ENCODE measurements at regions not wholly inside any gene's neighbourhood (a gene's known extent, or its start where the extent isn't known, plus 50 kb on each side); places are given as distances from the start of the nearest gene placed in this dataset.
"Not testable (repeated sequence)": the region's sequence is repeated elsewhere in the genome, so short reads cannot be mapped to it uniquely, and the experiment has no call there.

GRCh38 chr10:38209332-38209731 lies 115.2 kb downstream of the ZNF37A start:
- DNase-seq (ENCODE audit: low read depth, low spot score), result no peak
- Histone ChIP-seq H3K27me3 (ENCODE audit: insufficient read depth, insufficient read length) (no peaks in the 10 kb centered on the region), H3K9me3 (ENCODE audit: insufficient read depth, low read length) (no peaks in the 10 kb centered on the region), H3K4me1 (ENCODE audit: insufficient read depth, insufficient read length) (no peaks in the 10 kb centered on the region), H3K36me3 (ENCODE audit: insufficient read depth, insufficient read length, low read length) (no peaks in the 10 kb centered on the region), H3K9ac (ENCODE audit: insufficient read length, low read depth) (no peak overlapping the region), H3K4me3 (ENCODE audit: insufficient read length, low read depth) (no peak overlapping the region)
- TF ChIP-seq YY1 (IDR thresholded peaks at IDR 0.05; ENCODE audit: insufficient read depth, insufficient read length) (no peak), ZNF274 (IDR thresholded peaks at IDR 0.05; ENCODE audit: low read depth, low read length) (no peak), SUZ12 (IDR thresholded peaks at IDR 0.05; ENCODE audit: extremely low read depth, insufficient read depth, insufficient read length) (no peak)

GRCh38 chr10:38209748-38210147 lies 115.6 kb downstream of the ZNF37A start:
- not testable (repeated sequence) for H3K4me1 ChIP-seq (ENCODE audit: insufficient read depth, insufficient read length); H3K9ac ChIP-seq (ENCODE audit: insufficient read length, low read depth); H3K36me3 ChIP-seq (ENCODE audit: insufficient read depth, insufficient read length, low read length); H3K4me3 ChIP-seq (ENCODE audit: insufficient read length, low read depth); DNase-seq (ENCODE audit: low read depth, low spot score); H3K27me3 ChIP-seq (ENCODE audit: insufficient read depth, insufficient read length); H3K9me3 ChIP-seq (ENCODE audit: insufficient read depth, low read length)

- Histone ChIP-seq H3K4me1 (ENCODE audit: insufficient read depth, insufficient read length) (no peaks in the 10 kb centered on the region), H3K36me3 (ENCODE audit: insufficient read depth, insufficient read length, low read length) (no peaks in the 10 kb centered on the region), H3K9me3 (ENCODE audit: insufficient read depth, low read length) (peaks cover 9% of the 10 kb centered on the region; the same call in 1 of the 2 replicates), H3K27me3 (ENCODE audit: insufficient read depth, insufficient read length) (no peaks in the 10 kb centered on the region), H3K4me3 (ENCODE audit: insufficient read length, low read depth) (no peak overlapping the region), H3K9ac (ENCODE audit: insufficient read length, low read depth) (no peak overlapping the region)
- no peak for DNase-seq (ENCODE audit: low read depth, low spot score)
- no peak for TF ChIP-seq SUZ12 (IDR thresholded peaks at IDR 0.05; ENCODE audit: extremely low read depth, insufficient read depth, insufficient read length)
- no peak for TF ChIP-seq YY1 (IDR thresholded peaks at IDR 0.05; ENCODE audit: insufficient read depth, insufficient read length)
- TF ChIP-seq ZNF274 (IDR thresholded peaks at IDR 0.05; ENCODE audit: low read depth, low read length), result no peak
Observed at GRCh38 chr10:38212460-38212859, 118.3 kb downstream of the ZNF37A start.

- Histone ChIP-seq H3K9ac (ENCODE audit: insufficient read length, low read depth) (no peak overlapping the region), H3K4me3 (ENCODE audit: insufficient read length, low read depth) (no peak overlapping the region), H3K36me3 (ENCODE audit: insufficient read depth, insufficient read length, low read length) (no peaks in the 10 kb centered on the region), H3K4me1 (ENCODE audit: insufficient read depth, insufficient read length) (no peaks in the 10 kb centered on the region), H3K27me3 (ENCODE audit: insufficient read depth, insufficient read length) (no peaks in the 10 kb centered on the region), H3K9me3 (ENCODE audit: insufficient read depth, low read length) (no peaks in the 10 kb centered on the region)
- TF ChIP-seq SUZ12 (IDR thresholded peaks at IDR 0.05; ENCODE audit: extremely low read depth, insufficient read depth, insufficient read length) (no peak), YY1 (IDR thresholded peaks at IDR 0.05; ENCODE audit: insufficient read depth, insufficient read length) (no peak), ZNF274 (IDR thresholded peaks at IDR 0.05; ENCODE audit: low read depth, low read length) (no peak)
- DNase-seq (ENCODE audit: low read depth, low spot score), result no peak
Observed at GRCh38 chr10:38226385-38226784, 132.2 kb downstream of the ZNF37A start.

- H3K36me3 ChIP-seq (ENCODE audit: insufficient read depth, insufficient read length, low read length), result no peaks in the 10 kb centered on the region
- H3K9ac ChIP-seq (ENCODE audit: insufficient read length, low read depth), result no peak overlapping the region
- no peak overlapping the region for H3K4me3 ChIP-seq (ENCODE audit: insufficient read length, low read depth)
- H3K4me1 ChIP-seq (ENCODE audit: insufficient read depth, insufficient read length), result no peaks in the 10 kb centered on the region
- H3K9me3 ChIP-seq (ENCODE audit: insufficient read depth, low read length), result no peaks in the 10 kb centered on the region
- no peak for DNase-seq (ENCODE audit: low read depth, low spot score)
- TF ChIP-seq SUZ12 (IDR thresholded peaks at IDR 0.05; ENCODE audit: extremely low read depth, insufficient read depth, insufficient read length) (no peak), ZNF274 (IDR thresholded peaks at IDR 0.05; ENCODE audit: low read depth, low read length) (no peak), YY1 (IDR thresholded peaks at IDR 0.05; ENCODE audit: insufficient read depth, insufficient read length) (no peak)
- no peaks in the 10 kb centered on the region for H3K27me3 ChIP-seq (ENCODE audit: insufficient read depth, insufficient read length)
Observed at GRCh38 chr10:38228394-38228793, 134.3 kb downstream of the ZNF37A start.

- H3K9ac ChIP-seq (ENCODE audit: insufficient read length, low read depth); H3K4me1 ChIP-seq (ENCODE audit: insufficient read depth, insufficient read length); H3K27me3 ChIP-seq (ENCODE audit: insufficient read depth, insufficient read length); H3K4me3 ChIP-seq (ENCODE audit: insufficient read length, low read depth); DNase-seq (ENCODE audit: low read depth, low spot score); H3K9me3 ChIP-seq (ENCODE audit: insufficient read depth, low read length); H3K36me3 ChIP-seq (ENCODE audit: insufficient read depth, insufficient read length, low read length): not testable (repeated sequence)
Observed at GRCh38 chr10:38238479-38238878, 144.3 kb downstream of the ZNF37A start.

GRCh38 chr10:38242061-38242649 lies 148.0 kb downstream of the ZNF37A start:
- DNase-seq (ENCODE audit: low read depth, low spot score); H3K9me3 ChIP-seq (ENCODE audit: insufficient read depth, low read length); H3K27me3 ChIP-seq (ENCODE audit: insufficient read depth, insufficient read length); H3K4me1 ChIP-seq (ENCODE audit: insufficient read depth, insufficient read length); H3K36me3 ChIP-seq (ENCODE audit: insufficient read depth, insufficient read length, low read length); H3K4me3 ChIP-seq (ENCODE audit: insufficient read length, low read depth); H3K9ac ChIP-seq (ENCODE audit: insufficient read length, low read depth): not testable (repeated sequence)

- DNase-seq (ENCODE audit: low read depth, low spot score); H3K36me3 ChIP-seq (ENCODE audit: insufficient read depth, insufficient read length, low read length); H3K4me3 ChIP-seq (ENCODE audit: insufficient read length, low read depth); H3K9me3 ChIP-seq (ENCODE audit: insufficient read depth, low read length); H3K9ac ChIP-seq (ENCODE audit: insufficient read length, low read depth); H3K27me3 ChIP-seq (ENCODE audit: insufficient read depth, insufficient read length); H3K4me1 ChIP-seq (ENCODE audit: insufficient read depth, insufficient read length): not testable (repeated sequence)
Observed at GRCh38 chr10:38248113-38248512, 154.0 kb downstream of the ZNF37A start.

- H3K36me3 ChIP-seq (ENCODE audit: insufficient read depth, insufficient read length, low read length); H3K9ac ChIP-seq (ENCODE audit: insufficient read length, low read depth); DNase-seq (ENCODE audit: low read depth, low spot score); H3K4me3 ChIP-seq (ENCODE audit: insufficient read length, low read depth); H3K27me3 ChIP-seq (ENCODE audit: insufficient read depth, insufficient read length); H3K9me3 ChIP-seq (ENCODE audit: insufficient read depth, low read length); H3K4me1 ChIP-seq (ENCODE audit: insufficient read depth, insufficient read length): not testable (repeated sequence)
Observed at GRCh38 chr10:38252551-38252950, 158.4 kb downstream of the ZNF37A start.

GRCh38 chr10:38267555-38267954 lies 173.4 kb downstream of the ZNF37A start:
- H3K4me1 ChIP-seq (ENCODE audit: insufficient read depth, insufficient read length); H3K36me3 ChIP-seq (ENCODE audit: insufficient read depth, insufficient read length, low read length); H3K4me3 ChIP-seq (ENCODE audit: insufficient read length, low read depth); H3K9me3 ChIP-seq (ENCODE audit: insufficient read depth, low read length); H3K27me3 ChIP-seq (ENCODE audit: insufficient read depth, insufficient read length); DNase-seq (ENCODE audit: low read depth, low spot score); H3K9ac ChIP-seq (ENCODE audit: insufficient read length, low read depth): not testable (repeated sequence)

GRCh38 chr10:38271031-38271430 lies 176.9 kb downstream of the ZNF37A start:
- DNase-seq (ENCODE audit: low read depth, low spot score); H3K4me1 ChIP-seq (ENCODE audit: insufficient read depth, insufficient read length); H3K9me3 ChIP-seq (ENCODE audit: insufficient read depth, low read length); H3K4me3 ChIP-seq (ENCODE audit: insufficient read length, low read depth); H3K9ac ChIP-seq (ENCODE audit: insufficient read length, low read depth); H3K27me3 ChIP-seq (ENCODE audit: insufficient read depth, insufficient read length); H3K36me3 ChIP-seq (ENCODE audit: insufficient read depth, insufficient read length, low read length): not testable (repeated sequence)
